OCI-LY1 (cell line): ENCODE measurements at regions not wholly inside any gene's neighbourhood (a gene's known extent, or its start where the extent isn't known, plus 50 kb on each side); places are given as distances from the start of the nearest gene placed in this dataset.

ENCODE experiments used
- H2AFZ ChIP-seq: fragments of 200-600 bp; sonication (generic), shearing (Covaris generic); 2 replicates; pipeline ENCODE4 v1.6.0; 2014; ENCODE audit warnings: antibody characterized with exemption, mild to moderate bottlenecking, low read length
- H3F3A ChIP-seq: fragments of 200-600 bp; sonication (generic), shearing (Covaris generic); 2 replicates; pipeline ENCODE4 v1.6.0; 2014; ENCODE audit warnings: mild to moderate bottlenecking, antibody characterized with exemption, low read length, moderate library complexity; ENCODE audit not compliant: insufficient read depth
- H3K27ac ChIP-seq: fragments of 200-600 bp; sonication (generic); 2 replicates; pipeline ENCODE4 v1.5.1; 2014; ENCODE audit warnings: low read length, mixed run types, mild to moderate bottlenecking, low read depth; ENCODE audit not compliant: poor library complexity, severe bottlenecking
- H3K27me3 ChIP-seq: fragments of 200-600 bp; sonication (generic); 2 replicates; pipeline ENCODE4 v1.6.0; 2014; ENCODE audit warnings: antibody characterized with exemption, mild to moderate bottlenecking, low read length, moderate library complexity; ENCODE audit not compliant: insufficient read depth
- H3K36me3 ChIP-seq: fragments of 200-600 bp; sonication (generic); 2 replicates; pipeline ENCODE4 v1.6.1; 2014; ENCODE audit warnings: mild to moderate bottlenecking, antibody characterized with exemption, low read length, moderate library complexity, mixed read lengths; ENCODE audit not compliant: insufficient read depth
- H3K4me1 ChIP-seq: fragments of 200-600 bp; sonication (generic); 2 replicates; pipeline ENCODE4 v1.5.1; 2014; ENCODE audit warnings: mild to moderate bottlenecking, low read length, moderate library complexity; ENCODE audit not compliant: insufficient read depth, severe bottlenecking
- H3K4me2 ChIP-seq: fragments of 200-600 bp; sonication (generic), shearing (Covaris generic); 2 replicates; pipeline ENCODE4 v1.6.1; 2014; ENCODE audit warnings: low read length
- H3K4me3 ChIP-seq: fragments of 200-600 bp; sonication (generic); 2 replicates; pipeline ENCODE4 v1.5.1; 2014; ENCODE audit warnings: low read length, low read depth, mild to moderate bottlenecking, mixed read lengths; ENCODE audit not compliant: poor library complexity, severe bottlenecking
- H3K79me2 ChIP-seq: fragments of 200-600 bp; shearing (Covaris generic); 2 replicates; pipeline ENCODE4 v1.6.1; 2016; ENCODE audit warnings: mixed run types, low read length, mixed read lengths; ENCODE audit not compliant: insufficient read depth
- H3K9ac ChIP-seq: fragments of 200-600 bp; sonication (generic), shearing (Covaris generic); 2 replicates; pipeline ENCODE4 v1.6.1; 2014; ENCODE audit warnings: mild to moderate bottlenecking, low read length, mixed read lengths
- H3K9me2 ChIP-seq: fragments of 200-600 bp; sonication (generic), shearing (Covaris generic); 2 replicates; pipeline ENCODE4 v1.6.1; 2014; ENCODE audit warnings: low read depth, mild to moderate bottlenecking, low read length, mixed read lengths
- H3K9me3 ChIP-seq: fragments of 200-600 bp; shearing (Covaris generic); 2 replicates; pipeline ENCODE4 v1.6.1; 2014; ENCODE audit warnings: low read length, mixed read lengths
- H4K20me1 ChIP-seq: fragments of 200-600 bp; sonication (generic), shearing (Covaris generic); 2 replicates; pipeline ENCODE4 v1.6.0; 2016; ENCODE audit warnings: mild to moderate bottlenecking, low read length; ENCODE audit not compliant: insufficient read depth
- CTCF ChIP-seq: fragments of 200-600 bp; sonication (generic), shearing (Covaris generic); IDR thresholded peaks from 2 replicates; pipeline ENCODE4 v1.5.1; 2017; ENCODE audit warnings: mild to moderate bottlenecking, antibody characterized with exemption, low read length, moderate library complexity, mixed read lengths
- EZH2 ChIP-seq: fragments of 200-600 bp; sonication (generic), shearing (Covaris generic); IDR thresholded peaks from 2 replicates; pipeline ENCODE4 v1.8.0; 2017; ENCODE audit warnings: borderline replicate concordance, mixed run types, mild to moderate bottlenecking, antibody characterized with exemption, low read length, moderate library complexity, mixed read lengths

GRCh38 chr6:163766936-163767335 lies 352.4 kb downstream of the QKI start:
- Histone ChIP-seq H3K4me2 (no peak overlapping the region), H3K9me3 (0 out of 2 replicates have a peak, but pooled peaks cover 3% of the 10 kb centered on the region), H3K9me2 (no peaks in the 10 kb centered on the region), H3K79me2 (no peaks in the 10 kb centered on the region), H4K20me1 (no peaks in the 10 kb centered on the region), H3K4me3 (no peak overlapping the region), H3F3A (no peaks in the 10 kb centered on the region), H2AFZ (no peak overlapping the region), H3K27me3 (no peaks in the 10 kb centered on the region), H3K27ac (no peak overlapping the region), H3K36me3 (no peaks in the 10 kb centered on the region), H3K9ac (no peak overlapping the region), H3K4me1 (peaks cover 17% of the 10 kb centered on the region)
- TF ChIP-seq CTCF (no peak), EZH2 (no peak)

- Histone ChIP-seq H3K4me1 (peaks cover 17% of the 10 kb centered on the region), H3K4me3 (no peak overlapping the region), H4K20me1 (no peaks in the 10 kb centered on the region), H3K9ac (no peak overlapping the region), H2AFZ (no peak overlapping the region), H3F3A (no peaks in the 10 kb centered on the region), H3K36me3 (no peaks in the 10 kb centered on the region), H3K9me3 (0 out of 2 replicates have a peak, but pooled peaks cover 3% of the 10 kb centered on the region), H3K9me2 (no peaks in the 10 kb centered on the region), H3K27me3 (no peaks in the 10 kb centered on the region), H3K27ac (no peak overlapping the region), H3K79me2 (no peaks in the 10 kb centered on the region), H3K4me2 (no peak overlapping the region)
- TF ChIP-seq CTCF = no peak
- TF ChIP-seq EZH2 = no peak
Observed at GRCh38 chr6:163765335-163765734, 350.8 kb downstream of the QKI start.

GRCh38 chr6:163764565-163764964 lies 350.0 kb downstream of the QKI start:
- TF ChIP-seq EZH2 (no peak), CTCF (no peak)
- no peaks in the 10 kb centered on the region for H3K27me3 ChIP-seq
- no peak overlapping the region for H3K27ac ChIP-seq
- H3K4me3 ChIP-seq = no peak overlapping the region
- no peaks in the 10 kb centered on the region for H3K79me2 ChIP-seq
- H4K20me1 ChIP-seq = no peaks in the 10 kb centered on the region
- H3K9me3 ChIP-seq = 0 out of 2 replicates have a peak, but pooled peaks cover 3% of the 10 kb centered on the region
- no peaks in the 10 kb centered on the region for H3F3A ChIP-seq
- H3K9me2 ChIP-seq = no peaks in the 10 kb centered on the region
- H2AFZ ChIP-seq = peak overlapping the region; percentile 14; the same call in 1 of the 2 replicates
- no peak overlapping the region for H3K9ac ChIP-seq
- no peaks in the 10 kb centered on the region for H3K36me3 ChIP-seq
- peaks cover 17% of the 10 kb centered on the region for H3K4me1 ChIP-seq
- H3K4me2 ChIP-seq = no peak overlapping the region; the same call in 1 of the 2 replicates
